H1 (cell line): ENCODE measurements at regions not wholly inside any gene's neighbourhood (a gene's known extent, or its start where the extent isn't known, plus 50 kb on each side); places are given as distances from the start of the nearest gene placed in this dataset.

Experiments
- EZH2 ChIP-seq: fragments of 200-600 bp; sonication (generic); IDR thresholded peaks from 2 replicates; pipeline ENCODE4 v1.7.1; 2012; ENCODE audit warnings: low read depth, mild to moderate bottlenecking, moderate library complexity, low read length, inconsistent platforms; ENCODE audit not compliant: severe bottlenecking
- FOSL1 ChIP-seq: IDR thresholded peaks from 2 replicates; pipeline ENCODE4 v1.6.1; 2011; ENCODE audit warnings: mild to moderate bottlenecking, low read depth, low read length, moderate library complexity; ENCODE audit not compliant: insufficient read depth

DNA sequence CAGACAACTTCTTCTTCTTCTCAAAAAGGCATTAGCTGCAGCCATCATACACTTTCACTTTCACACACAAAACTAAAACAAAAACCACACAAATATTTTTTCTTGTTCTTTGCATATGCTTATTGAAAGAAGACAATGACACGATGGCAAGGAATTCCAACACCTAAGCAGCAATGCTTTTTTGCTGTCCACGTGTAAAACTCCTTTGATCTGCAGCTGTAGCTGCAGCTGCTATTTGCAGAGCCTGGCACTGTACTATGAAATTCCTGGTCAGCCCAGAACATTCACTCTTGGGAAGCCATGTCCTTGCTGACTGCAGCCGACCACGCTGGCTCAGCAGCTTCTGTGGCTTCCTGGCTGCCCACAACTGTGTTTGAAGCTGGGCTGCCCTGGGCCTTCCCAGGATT lies 316.2 kb downstream of the CDH2 start (continued):
- TF ChIP-seq EZH2 (no peak), FOSL1 (no peak)
